MCF 10A (cell line): ENCODE measurements at regions not wholly inside any gene's neighbourhood (a gene's known extent, or its start where the extent isn't known, plus 50 kb on each side); places are given as distances from the start of the nearest gene placed in this dataset.
"Not testable (repeated sequence)": the region's sequence is repeated elsewhere in the genome, so short reads cannot be mapped to it uniquely, and the experiment has no call there.

Experiments used
- BruUV-seq: library from RNA; stranded (reverse); fragments of 400-500 nt; replicated peaks from 2 replicates; lab custom pipeline; 2021; lab: Mats Ljungman, UMichigan
- CTCF ChIA-PET: fragments of 300-600 bp; sonication (Branson Sonifier 250); formaldehyde crosslinking; extraction: SDS; loops from one replicate; lab custom pipeline; 2021; ENCODE audit warnings: antibody characterized with exemption, inconsistent platforms; lab: Yijun Ruan, JAX
- POLR2A ChIA-PET: fragments of 300-600, 350-650 bp; sonication (Branson Sonifier 250); formaldehyde crosslinking; extraction: SDS; loops from one replicate; lab custom pipeline; 2020; ENCODE audit warnings: antibody characterized with exemption, inconsistent platforms; lab: Yijun Ruan, JAX
- DNase-seq: peaks from one replicate; pipeline ENCODE4 v3.0.0-alpha.2; 2018; ENCODE audit not compliant: unreplicated experiment
- H3K27ac Mint-ChIP-seq: one replicate; pipeline ENCODE4 v1.8.0; 2022; ENCODE audit warnings: mild to moderate bottlenecking, low read depth, mixed read lengths; ENCODE audit not compliant: unreplicated experiment
- H3K27me3 Mint-ChIP-seq: one replicate; pipeline ENCODE4 v1.8.0; 2022; ENCODE audit warnings: mixed read lengths; ENCODE audit not compliant: insufficient read depth, unreplicated experiment
- H3K36me3 Mint-ChIP-seq: one replicate; pipeline ENCODE4 v1.8.0; 2022; ENCODE audit warnings: mild to moderate bottlenecking, moderate library complexity, mixed read lengths; ENCODE audit not compliant: insufficient read depth, unreplicated experiment
- H3K4me1 Mint-ChIP-seq: one replicate; pipeline ENCODE4 v1.8.0; 2022; ENCODE audit warnings: mixed read lengths; ENCODE audit not compliant: insufficient read depth, unreplicated experiment
- H3K4me3 Mint-ChIP-seq: one replicate; pipeline ENCODE4 v1.8.0; 2022; ENCODE audit warnings: mild to moderate bottlenecking, moderate library complexity, mixed read lengths; ENCODE audit not compliant: unreplicated experiment
- H3K9me3 Mint-ChIP-seq: one replicate; pipeline ENCODE4 v1.8.0; 2022; ENCODE audit warnings: mixed read lengths; ENCODE audit not compliant: unreplicated experiment
- CTCF ChIP-seq: fragments of 200-600 bp; IDR thresholded peaks from one replicate; pipeline ENCODE4 v1.8.0; 2022; ENCODE audit warnings: antibody characterized with exemption, mild to moderate bottlenecking; ENCODE audit not compliant: unreplicated experiment
- intact Hi-C: fragments of 100-400 bp; cut with micrococcal nuclease; formaldehyde crosslinking; loops from 2 replicates; pipeline ENCODE4 v1.14.1; 2022

- no peak for TF ChIP-seq CTCF
- H3K27ac Mint-ChIP-seq: no peak overlapping the region
- ChIA-PET POLR2A (interaction anchor here (0.5 to 0.6 kb wide), 2 partner anchors 91 to 327 kb away, joined by 3 to 4 read pairs; no protein-coding TSS in a partner anchor), CTCF (no interaction called here)
- no peaks in the 10 kb centered on the region for H3K27me3 Mint-ChIP-seq
- H3K9me3 Mint-ChIP-seq: no peaks in the 10 kb centered on the region
- no TSS peak for BruUV-seq
- DNase-seq: peak; percentile 16
- H3K36me3 Mint-ChIP-seq: no peaks in the 10 kb centered on the region
- intact Hi-C loops: no loop called here
- H3K4me3 Mint-ChIP-seq: no peak overlapping the region
- H3K4me1 Mint-ChIP-seq: no peaks in the 10 kb centered on the region
Measured at GRCh38 chr4:18167831-18168230, 146.3 kb upstream of the LCORL start.

- no peak for TF ChIP-seq CTCF
- intact Hi-C loops: no loop called here
- Mint-ChIP-seq H3K9me3 (no peaks in the 10 kb centered on the region), H3K4me1 (no peaks in the 10 kb centered on the region), H3K27me3 (no peaks in the 10 kb centered on the region), H3K4me3 (no peak overlapping the region), H3K36me3 (no peaks in the 10 kb centered on the region), H3K27ac (no peak overlapping the region)
- DNase-seq: no peak
- ChIA-PET CTCF (no interaction called here), POLR2A (no interaction called here)
- no TSS peak for BruUV-seq
Measured at GRCh38 chr4:18166925-18167324, 145.4 kb upstream of the LCORL start.

- no peak for DNase-seq
- H3K36me3 Mint-ChIP-seq: no peaks in the 10 kb centered on the region
- no peak overlapping the region for H3K27ac Mint-ChIP-seq
- no peaks in the 10 kb centered on the region for H3K27me3 Mint-ChIP-seq
- intact Hi-C loops: no loop called here
- no peak overlapping the region for H3K4me3 Mint-ChIP-seq
- no peak for TF ChIP-seq CTCF
- no peaks in the 10 kb centered on the region for H3K9me3 Mint-ChIP-seq
- no TSS peak for BruUV-seq
- no peaks in the 10 kb centered on the region for H3K4me1 Mint-ChIP-seq
- CTCF ChIA-PET: interaction anchor here (0.6 kb wide), 1 partner anchor 51 kb away, joined by 4 read pairs; no protein-coding TSS in a partner anchor
- POLR2A ChIA-PET: no interaction called here
Measured at GRCh38 chr4:18162453-18162852, 140.9 kb upstream of the LCORL start.

GRCh38 chr4:18159117-18159912, 137.8 kb upstream of the LCORL start:
- DNase-seq, H3K36me3 Mint-ChIP-seq, H3K9me3 Mint-ChIP-seq, H3K4me1 Mint-ChIP-seq, POLR2A ChIA-PET, intact Hi-C loops, H3K4me3 Mint-ChIP-seq, BruUV-seq, H3K27ac Mint-ChIP-seq, H3K27me3 Mint-ChIP-seq, CTCF ChIA-PET: not testable (repeated sequence)
